ENCODE measurements at regions not wholly inside any gene's neighbourhood (a gene's known extent, or its start where the extent isn't known, plus 50 kb on each side); places are given as distances from the start of the nearest gene placed in this dataset.
"Not testable (repeated sequence)": the region's sequence is repeated elsewhere in the genome, so short reads cannot be mapped to it uniquely, and the experiment has no call there.

GRCh38 chr5:101159006-101159405 lies 255.9 kb upstream of the ST8SIA4 start:
- DNase-seq: no peak

GRCh38 chr5:101153526-101153925 lies 250.4 kb upstream of the ST8SIA4 start:
- no peak for DNase-seq

DNA sequence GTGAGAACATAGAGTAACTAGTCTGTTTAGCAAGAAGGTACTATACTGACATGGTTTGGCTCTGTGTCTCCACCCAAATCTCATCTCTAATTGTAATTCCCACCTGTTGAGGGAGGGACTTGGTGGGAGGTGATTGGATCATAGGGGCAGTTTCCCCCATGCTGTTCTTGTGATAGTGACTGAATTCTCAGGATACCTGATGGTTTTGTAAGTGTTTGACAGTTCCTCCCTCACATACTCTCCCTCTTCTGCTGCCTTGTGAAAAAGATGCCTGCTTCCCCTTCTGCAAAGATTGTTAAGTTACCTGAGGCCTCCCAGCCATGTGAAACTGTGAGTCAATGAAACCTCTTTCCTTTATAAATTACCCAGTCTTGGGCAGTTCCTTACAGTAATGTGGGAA lies 240.4 kb upstream of the ST8SIA4 start:
- no peak for DNase-seq

DNA sequence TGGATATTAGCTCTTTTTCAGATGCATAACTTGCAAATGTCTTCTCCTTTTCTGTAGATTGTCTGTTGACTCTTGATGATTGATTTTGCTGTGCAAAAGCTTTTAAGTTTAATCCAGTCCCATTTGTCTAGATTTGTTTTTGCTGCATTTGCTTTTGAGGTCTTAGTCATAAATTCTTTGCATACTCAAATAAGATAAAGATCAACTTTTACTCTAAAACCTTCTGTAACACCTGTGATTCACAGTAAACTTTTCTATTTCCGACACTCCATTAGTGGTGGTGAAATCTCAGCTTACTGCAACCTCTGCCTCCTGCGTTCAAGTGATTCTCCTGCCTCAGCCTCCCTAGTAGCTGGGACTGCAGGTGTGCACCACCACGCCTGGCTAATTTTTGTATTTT lies 239.0 kb upstream of the ST8SIA4 start:
- DNase-seq: no peak

DNA sequence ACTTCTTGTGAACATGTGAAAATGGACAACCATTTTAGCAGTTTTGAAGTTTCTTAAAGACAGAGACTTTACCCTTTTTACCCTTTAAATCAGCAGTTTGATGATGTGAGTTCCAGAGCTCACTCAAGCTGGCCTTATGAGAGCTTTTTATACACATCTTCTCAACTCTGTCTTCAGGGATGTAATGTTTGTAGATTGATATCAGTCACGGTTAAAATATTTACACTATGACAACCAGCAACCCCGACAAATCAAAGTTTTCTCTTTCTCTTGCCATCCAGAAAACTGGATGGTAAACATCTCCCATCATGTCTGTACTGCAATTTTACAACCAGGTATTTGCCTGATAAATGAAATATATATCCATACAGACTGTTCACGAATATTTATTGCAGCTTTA lies 233.4 kb upstream of the ST8SIA4 start:
- DNase-seq: no peak

DNA sequence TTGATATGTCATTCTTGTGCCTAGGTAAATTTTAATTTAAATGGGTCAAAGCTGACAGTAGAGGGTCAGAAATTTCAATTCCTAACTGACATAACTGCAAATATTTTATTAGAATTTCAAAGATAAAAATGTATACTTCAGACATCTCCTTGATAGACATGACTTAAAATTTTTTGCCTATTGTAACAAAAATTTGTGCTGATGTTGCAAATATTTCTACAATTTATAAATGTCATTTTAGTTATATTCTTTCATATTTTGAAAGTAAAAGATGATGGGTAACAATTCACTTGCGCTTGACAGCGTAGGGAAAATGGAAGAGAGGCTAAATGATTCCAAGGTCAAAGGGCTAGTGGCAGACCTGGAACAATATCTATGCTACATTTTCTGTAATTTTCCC lies 220.3 kb upstream of the ST8SIA4 start:
- no peak for DNase-seq

GRCh38 chr5:101112645-101113044 lies 209.6 kb upstream of the ST8SIA4 start:
- no peak for DNase-seq

GRCh38 chr5:101103874-101104273 lies 200.8 kb upstream of the ST8SIA4 start:
- no peak for DNase-seq

DNA sequence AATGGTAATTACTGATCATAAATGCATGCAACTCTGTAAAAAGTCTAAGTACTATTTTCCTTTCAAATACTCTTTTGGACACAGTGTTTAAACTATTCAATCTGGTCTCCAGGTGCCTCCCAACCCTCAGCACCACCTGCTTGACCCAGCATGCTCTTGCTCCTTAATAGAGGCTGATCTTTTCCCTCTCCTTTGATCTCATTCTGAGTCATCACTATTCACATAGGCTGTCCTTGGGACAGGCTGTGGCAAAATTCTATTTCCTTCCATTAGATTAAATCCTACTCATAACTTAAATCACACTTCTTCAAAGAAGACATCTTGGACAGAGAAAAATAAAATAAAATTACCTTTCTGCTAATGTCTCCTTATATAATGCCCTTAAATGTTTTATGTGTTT lies 199.4 kb upstream of the ST8SIA4 start:
- DNase-seq: no peak

DNA sequence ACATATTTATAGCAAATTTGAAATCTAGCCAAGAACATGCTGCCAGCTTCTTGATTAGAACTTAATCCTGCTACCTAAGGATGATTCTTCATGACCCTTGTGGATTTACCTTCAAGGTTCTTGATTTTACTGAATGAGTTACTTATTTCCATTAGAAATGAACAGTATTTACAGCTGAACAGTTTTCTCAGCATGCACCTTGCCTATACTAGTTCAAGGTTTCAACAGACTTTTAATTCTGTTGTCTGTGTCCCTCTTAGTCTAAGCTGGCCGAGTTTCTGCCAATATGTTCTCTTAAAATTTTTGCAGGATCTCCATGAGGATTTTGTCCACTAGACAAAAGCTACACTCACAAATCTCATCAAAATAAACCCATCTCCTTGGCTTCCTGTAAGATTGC lies 188.8 kb upstream of the ST8SIA4 start:
- no peak for DNase-seq

- DNase-seq: no peak
Observed at GRCh38 chr5:101084353-101084752, 181.3 kb upstream of the ST8SIA4 start.

- DNase-seq: no peak
Observed at GRCh38 chr5:101080462-101081240, 177.6 kb upstream of the ST8SIA4 start.

- no peak for DNase-seq
Observed at GRCh38 chr5:101068298-101068697, 165.2 kb upstream of the ST8SIA4 start.

GRCh38 chr5:101067429-101067828 lies 164.3 kb upstream of the ST8SIA4 start:
- DNase-seq: no peak

GRCh38 chr5:101062902-101063301 lies 159.8 kb upstream of the ST8SIA4 start:
- DNase-seq: no peak

DNA sequence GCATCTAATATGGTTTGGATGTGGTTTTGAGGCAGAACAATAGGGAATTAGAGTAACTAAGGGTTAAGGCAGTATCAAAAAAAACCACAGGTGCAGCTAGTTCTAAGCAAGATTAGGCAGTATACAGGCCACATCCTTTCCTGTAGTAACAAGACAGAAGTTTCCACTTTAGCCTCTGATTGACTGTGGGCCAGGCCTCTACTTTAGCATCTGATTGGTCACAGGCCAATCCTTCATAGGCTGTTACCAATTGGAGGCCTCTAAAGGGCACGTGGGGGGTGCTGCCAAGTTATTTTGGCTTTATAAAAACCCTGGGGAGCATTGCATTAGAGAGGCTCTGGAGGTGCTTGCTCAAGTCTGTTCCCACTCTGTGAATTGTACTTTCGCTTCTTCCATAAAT lies 144.1 kb upstream of the ST8SIA4 start:
- DNase-seq: no peak

GRCh38 chr5:101045689-101046088 lies 142.6 kb upstream of the ST8SIA4 start:
- DNase-seq: no peak

DNA sequence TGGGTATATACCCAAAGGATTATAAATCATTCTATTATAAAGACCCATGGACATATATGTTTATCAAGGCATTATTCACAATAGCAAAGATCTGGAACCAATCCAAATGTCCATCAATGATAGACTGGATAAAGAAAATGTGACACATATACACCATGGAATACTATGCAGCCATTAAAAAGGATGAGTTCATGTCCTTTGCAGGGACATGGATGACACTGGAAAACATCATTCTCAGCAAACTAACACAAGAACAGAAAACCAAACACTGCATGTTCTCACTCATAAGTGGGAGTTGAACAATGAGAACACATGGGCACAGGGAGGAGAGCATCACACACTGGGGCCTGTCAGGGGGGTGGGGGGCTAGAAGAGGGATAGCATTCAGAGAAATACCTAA lies 136.9 kb upstream of the ST8SIA4 start:
- not testable (repeated sequence) for DNase-seq

DNA sequence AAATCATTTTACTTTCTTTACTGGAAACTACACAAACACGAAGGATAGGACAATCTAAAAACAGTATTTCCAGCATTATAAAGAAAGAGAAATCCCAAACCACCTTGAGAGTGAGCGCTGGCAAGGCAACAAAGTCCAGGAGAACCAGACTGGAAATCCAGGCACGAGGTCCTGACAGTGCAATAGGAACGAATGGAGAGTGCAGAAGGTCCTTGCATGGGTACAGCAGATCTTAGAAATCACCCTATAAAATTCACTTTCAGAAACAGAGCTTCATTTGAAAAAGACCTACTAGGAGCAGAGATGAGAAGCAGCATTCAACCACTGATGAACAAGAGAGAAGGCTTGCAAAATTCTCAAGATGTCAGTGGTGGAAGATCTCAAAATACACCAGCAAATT lies 133.7 kb upstream of the ST8SIA4 start:
- no peak for DNase-seq

DNA sequence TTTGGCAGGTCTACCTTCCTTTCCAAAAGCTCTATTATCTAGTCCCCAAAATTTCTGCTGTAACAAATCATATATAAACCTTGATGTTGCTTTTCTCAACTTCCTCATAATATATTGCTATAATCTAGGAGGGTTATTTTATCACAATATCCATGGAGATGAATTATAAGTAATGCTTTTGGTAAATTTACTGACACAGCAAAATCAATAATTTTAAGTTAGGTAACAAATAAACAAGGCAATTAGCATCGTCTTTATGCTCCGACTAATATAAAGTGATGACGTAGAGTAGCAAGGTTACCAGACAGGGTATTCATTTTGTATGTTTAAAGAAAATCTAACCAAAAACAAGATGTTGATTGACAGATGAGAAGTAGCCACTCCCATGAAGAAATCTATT lies 132.3 kb upstream of the ST8SIA4 start:
- no peak for DNase-seq

DNA sequence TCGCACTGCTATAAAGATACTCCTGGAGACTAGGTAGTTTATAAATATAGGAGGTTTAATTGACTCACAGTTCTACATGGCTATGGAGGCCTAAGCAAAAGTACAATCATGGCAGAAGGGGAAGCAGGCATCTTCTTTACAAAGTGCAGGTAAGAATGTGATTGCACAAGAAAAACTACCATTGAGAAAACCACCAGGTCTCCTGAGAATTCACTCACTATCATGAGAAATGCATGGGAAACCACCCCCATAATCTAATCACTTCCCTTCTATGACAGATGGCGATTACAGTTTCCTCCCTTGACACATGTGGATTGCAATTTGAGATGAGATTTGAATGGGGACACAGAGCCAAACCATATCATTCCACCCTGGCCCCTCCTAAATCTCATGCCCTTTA lies 121.2 kb upstream of the ST8SIA4 start:
- no peak for DNase-seq

DNA sequence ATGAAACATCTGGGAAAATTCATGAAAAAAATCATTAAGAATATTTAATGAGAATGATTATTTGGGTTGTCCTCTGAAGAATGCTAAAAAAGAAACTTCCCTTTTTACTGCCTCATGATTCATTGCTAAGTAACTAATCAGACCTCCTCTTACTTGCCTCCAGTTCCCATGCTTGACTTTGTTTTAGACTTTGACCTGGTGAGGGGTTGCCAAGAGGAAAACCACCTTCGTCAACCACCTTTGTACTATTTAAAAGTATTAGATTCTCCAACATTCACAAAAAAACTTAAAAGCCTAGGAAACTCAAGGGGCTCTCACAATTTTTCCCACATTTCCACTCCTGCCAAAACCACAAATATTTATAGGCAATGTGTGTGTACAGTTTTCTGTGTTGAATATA lies 115.2 kb upstream of the ST8SIA4 start:
- no peak for DNase-seq

DNA sequence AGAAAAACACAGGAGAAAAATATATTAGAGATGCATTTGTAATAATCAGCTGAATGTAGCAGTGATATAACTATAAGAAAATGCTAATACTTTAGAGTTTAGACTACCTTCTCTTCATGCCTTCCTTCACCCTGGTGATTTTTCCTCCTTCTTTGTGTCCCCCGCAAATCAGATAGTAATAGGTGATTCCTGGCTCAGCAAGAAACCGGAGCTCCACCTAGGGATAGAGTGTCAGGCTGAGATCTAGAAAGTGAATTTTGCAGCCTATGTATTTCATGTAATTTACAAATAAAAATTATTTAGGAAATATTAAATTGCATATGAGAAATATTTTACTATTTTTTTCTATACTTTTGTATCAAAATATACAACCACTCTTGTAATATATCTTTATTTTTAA lies 109.8 kb upstream of the ST8SIA4 start:
- no peak for DNase-seq

GRCh38 chr5:101009758-101010519 lies 106.9 kb upstream of the ST8SIA4 start:
- no peak for DNase-seq

DNA sequence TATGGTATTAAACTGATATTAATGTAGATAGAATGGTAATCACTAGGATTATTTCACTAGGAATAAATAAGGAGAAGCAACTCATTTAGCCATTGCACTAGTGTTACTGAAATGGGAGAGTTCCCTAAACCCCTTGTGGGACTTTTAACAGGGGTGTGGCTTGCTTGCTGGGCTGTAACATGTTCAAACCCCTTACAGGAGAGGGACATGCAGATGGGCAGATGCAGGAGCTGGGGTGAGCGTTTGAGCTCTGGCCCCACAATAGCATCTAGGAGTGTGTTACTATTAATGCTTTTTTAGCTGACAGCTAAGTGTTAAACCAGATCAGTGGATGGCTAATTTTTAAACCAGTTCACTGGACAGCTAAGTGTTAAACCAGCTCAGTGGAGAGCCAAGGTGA lies 89.3 kb upstream of the ST8SIA4 start:
- DNase-seq: no peak
